Esophagus muscularis mucosa (tissue), 4 donors: ENCODE measurements at regions not wholly inside any gene's neighbourhood (a gene's known extent, or its start where the extent isn't known, plus 50 kb on each side); places are given as distances from the start of the nearest gene placed in this dataset.

Experiments used
- DNase-seq: peaks from one replicate; pipeline ENCODE4 v3.0.0-alpha.2; 2017; ENCODE audit errors: extremely low spot score
- H3K27ac ChIP-seq, 4 donors: fragments of 200-600 bp; sonication (generic); replicated peaks in 1 of 4; 1 replicate in 3 of 4; 2 replicates in 1 of 4; pipeline ENCODE4 v1.5.1; 2016 to 2019; ENCODE audit warnings: mild to moderate bottlenecking in 1 of 4
- H3K27me3 ChIP-seq, 4 donors: fragments of 200-600 bp; sonication (generic); one replicate each; pipeline versions ENCODE4 v1.5.1 to v1.6.0; 2016 to 2019
- H3K36me3 ChIP-seq, 4 donors: fragments of 200-600 bp; sonication (generic); one replicate each; pipeline ENCODE4 v1.5.1; 2016 to 2019
- H3K4me1 ChIP-seq, 4 donors: fragments of 200-600 bp; sonication (generic); one replicate each; pipeline ENCODE4 v1.5.1; 2016 to 2019
- H3K4me3 ChIP-seq, 4 donors: fragments of 200-600 bp; sonication (generic); 1 replicate in 2 of 4; 2 replicates in 2 of 4; pipeline ENCODE4 v1.5.1; 2016 to 2019; ENCODE audit warnings: mild to moderate bottlenecking in 4 of 4, moderate library complexity in 1 of 4
- H3K9me3 ChIP-seq, 4 donors: fragments of 200-600 bp; sonication (generic); 1 replicate in 3 of 4; 2 replicates in 1 of 4; pipeline ENCODE4 v1.5.1; 2016 to 2019
- EP300 ChIP-seq: sonication (generic); formaldehyde crosslinking; IDR thresholded peaks from one replicate; pipeline ENCODE4 v1.6.1; 2017; ENCODE audit warnings: antibody characterized with exemption
- POLR2A ChIP-seq: fragments of 450-650 bp; IDR thresholded peaks from one replicate; pipeline ENCODE4 v1.6.1; 2017; ENCODE audit warnings: antibody characterized with exemption, moderate library complexity, mild to moderate bottlenecking, low read depth
- POLR2AphosphoS5 ChIP-seq, 2 donors: sonication (generic); formaldehyde crosslinking; IDR thresholded peaks; one replicate each; pipeline ENCODE4 v1.6.1; 2017; ENCODE audit warnings: antibody characterized with exemption in 2 of 2
- WGBS: methylation state at CpG from one replicate; pipeline ENCODE4 v1.1.5; 2018; 5-methylcytosine and 5-hydroxymethylcytosine counted together
- intact Hi-C: fragments of 100-400 bp; cut with DNase I; formaldehyde crosslinking; loops from one replicate; pipeline ENCODE4 v1.15.1; 2023
- TF ChIP-seq, protein P1 (sequence below), 3 experiments: fragments of 200-600 bp in 2 of 3; fragments of 450-650 bp in 1 of 3; sonication (generic) in 2 of 3; IDR thresholded peaks; one replicate each; pipeline ENCODE4 v1.5.1; 2017 to 2019; ENCODE audit warnings: antibody characterized with exemption in 3 of 3, mild to moderate bottlenecking in 2 of 3, moderate library complexity in 1 of 3

DNA sequence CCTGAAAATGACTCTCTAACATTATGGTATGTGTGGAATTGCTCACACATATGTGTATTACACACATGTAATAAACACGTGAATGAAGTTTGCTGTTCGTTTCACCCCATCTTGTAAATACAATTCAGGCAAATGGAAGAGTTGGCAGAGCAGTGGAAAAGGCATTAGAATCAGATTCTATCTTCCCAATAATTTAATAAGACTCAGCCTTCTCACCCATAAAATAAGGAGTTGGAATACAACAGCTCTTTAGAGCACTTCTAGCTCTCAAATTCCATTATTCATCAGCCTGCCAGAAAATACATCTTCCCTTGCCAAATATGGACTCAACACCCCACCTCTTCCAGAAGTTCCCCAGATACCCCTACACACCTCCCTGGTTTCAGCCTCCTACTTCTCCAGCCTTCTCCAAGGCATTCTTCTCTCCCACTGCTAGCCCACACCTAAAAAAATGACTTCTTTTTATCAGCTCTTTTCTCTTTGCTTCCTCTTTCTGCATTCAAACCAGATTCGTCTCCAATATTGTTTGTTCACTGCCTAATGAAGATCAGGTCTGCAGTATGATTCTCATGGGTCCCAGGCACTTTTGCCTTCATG lies 66.2 kb upstream of the DYRK2 start:
- H3K27ac ChIP-seq, result no peak overlapping the region
- no peaks in the 10 kb centered on the region for H3K36me3 ChIP-seq
- H3K4me3 ChIP-seq, result no peak overlapping the region
- intact Hi-C loops, result no loop called here
- DNase-seq, result no peak
- TF ChIP-seq, protein P1, sequence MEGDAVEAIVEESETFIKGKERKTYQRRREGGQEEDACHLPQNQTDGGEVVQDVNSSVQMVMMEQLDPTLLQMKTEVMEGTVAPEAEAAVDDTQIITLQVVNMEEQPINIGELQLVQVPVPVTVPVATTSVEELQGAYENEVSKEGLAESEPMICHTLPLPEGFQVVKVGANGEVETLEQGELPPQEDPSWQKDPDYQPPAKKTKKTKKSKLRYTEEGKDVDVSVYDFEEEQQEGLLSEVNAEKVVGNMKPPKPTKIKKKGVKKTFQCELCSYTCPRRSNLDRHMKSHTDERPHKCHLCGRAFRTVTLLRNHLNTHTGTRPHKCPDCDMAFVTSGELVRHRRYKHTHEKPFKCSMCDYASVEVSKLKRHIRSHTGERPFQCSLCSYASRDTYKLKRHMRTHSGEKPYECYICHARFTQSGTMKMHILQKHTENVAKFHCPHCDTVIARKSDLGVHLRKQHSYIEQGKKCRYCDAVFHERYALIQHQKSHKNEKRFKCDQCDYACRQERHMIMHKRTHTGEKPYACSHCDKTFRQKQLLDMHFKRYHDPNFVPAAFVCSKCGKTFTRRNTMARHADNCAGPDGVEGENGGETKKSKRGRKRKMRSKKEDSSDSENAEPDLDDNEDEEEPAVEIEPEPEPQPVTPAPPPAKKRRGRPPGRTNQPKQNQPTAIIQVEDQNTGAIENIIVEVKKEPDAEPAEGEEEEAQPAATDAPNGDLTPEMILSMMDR (IDR thresholded peaks at IDR 0.05), result no peak
- TF ChIP-seq POLR2AphosphoS5 (IDR thresholded peaks at IDR 0.05) (no peak), POLR2A (no peak)
- WGBS, result 66% methylated on average over 3 of the region's 3 CpGs
- H3K4me1 ChIP-seq, result no peaks in the 10 kb centered on the region
- no peaks in the 10 kb centered on the region for H3K27me3 ChIP-seq
- no peaks in the 10 kb centered on the region for H3K9me3 ChIP-seq

DNA sequence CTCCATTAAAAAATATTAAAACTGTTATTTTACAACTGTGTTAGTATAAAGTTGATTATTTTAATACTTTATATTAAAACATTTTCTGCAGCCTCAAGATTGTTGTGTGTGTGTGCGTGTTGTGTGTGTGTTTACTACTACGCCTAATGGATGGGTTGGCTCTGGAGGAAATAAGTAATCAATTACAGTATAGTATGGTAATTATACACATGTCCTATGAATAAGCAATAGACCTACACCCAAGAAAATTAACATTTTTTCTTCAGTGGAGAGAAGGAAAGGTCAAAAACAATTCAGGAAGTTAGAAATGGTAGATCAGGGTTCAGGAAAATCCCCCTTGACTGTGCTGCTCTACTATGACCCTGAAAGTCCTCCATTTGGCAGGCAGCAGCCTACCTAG lies 65.7 kb upstream of the DYRK2 start:
- H3K9me3 ChIP-seq, result no peaks in the 10 kb centered on the region
- H3K27ac ChIP-seq, result no peak overlapping the region
- intact Hi-C loops, result no loop called here
- no peak for TF ChIP-seq EP300
- TF ChIP-seq POLR2AphosphoS5 (IDR thresholded peaks at IDR 0.05), result no peak
- no peak for TF ChIP-seq POLR2A
- TF ChIP-seq, protein P1 (IDR thresholded peaks at IDR 0.05), result no peak
- 99% methylated on average over 2 of the region's 2 CpGs for WGBS
- H3K4me3 ChIP-seq, result no peak overlapping the region
- no peaks in the 10 kb centered on the region for H3K36me3 ChIP-seq
- no peaks in the 10 kb centered on the region for H3K27me3 ChIP-seq
- no peak for DNase-seq
- no peaks in the 10 kb centered on the region for H3K4me1 ChIP-seq

DNA sequence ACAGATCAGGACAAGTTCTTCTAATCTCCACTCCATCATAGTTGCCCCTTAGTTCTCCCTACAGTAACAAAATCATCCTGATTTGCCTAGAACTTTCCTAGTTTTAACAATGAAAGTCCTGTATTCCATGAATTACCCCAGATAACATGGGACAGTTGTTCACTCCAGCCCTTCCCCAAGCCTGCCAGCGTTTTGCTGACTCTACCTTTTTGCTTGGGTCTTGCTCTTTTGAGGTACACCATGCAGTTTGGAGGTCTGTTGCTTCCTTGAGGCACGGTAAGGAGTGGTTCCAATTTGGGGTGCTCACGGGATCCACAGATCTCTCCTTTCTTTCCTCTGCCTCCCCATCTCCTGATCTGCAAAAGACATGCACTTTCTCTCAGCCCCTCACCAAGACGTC lies 61.6 kb upstream of the DYRK2 start:
- no peaks in the 10 kb centered on the region for H3K9me3 ChIP-seq
- no peaks in the 10 kb centered on the region for H3K27me3 ChIP-seq
- H3K27ac ChIP-seq, result no peak overlapping the region
- 81% methylated on average over 4 of the region's 4 CpGs for WGBS
- no peak for DNase-seq
- TF ChIP-seq POLR2A, result no peak
- TF ChIP-seq POLR2AphosphoS5 (IDR thresholded peaks at IDR 0.05), result no peak
- TF ChIP-seq EP300, result no peak
- TF ChIP-seq, protein P1 (IDR thresholded peaks at IDR 0.05), result no peak
- no peaks in the 10 kb centered on the region for H3K4me1 ChIP-seq
- no peaks in the 10 kb centered on the region for H3K36me3 ChIP-seq
- H3K4me3 ChIP-seq, result no peak overlapping the region
- intact Hi-C loops, result no loop called here

DNA sequence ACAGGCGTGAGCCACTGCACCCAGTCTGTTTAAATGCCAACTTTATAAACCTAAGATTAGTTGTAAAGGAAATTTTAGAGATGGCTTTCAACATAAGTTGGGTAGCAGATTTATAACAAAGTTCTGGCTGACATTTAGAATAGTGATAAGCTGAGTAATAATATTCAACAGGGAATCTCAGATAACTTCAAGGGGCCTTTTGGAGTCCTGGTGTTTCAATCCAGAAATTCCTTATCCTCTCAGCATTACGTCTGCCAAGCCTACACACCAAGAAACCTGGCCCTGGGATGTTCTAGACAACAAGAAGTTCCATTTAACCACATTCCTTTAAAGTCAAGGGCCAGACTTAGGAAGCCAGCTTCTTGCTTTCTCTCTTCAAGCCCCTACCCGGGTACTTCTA lies 59.5 kb upstream of the DYRK2 start:
- no peak overlapping the region for H3K4me3 ChIP-seq
- no peaks in the 10 kb centered on the region for H3K9me3 ChIP-seq

More for the DNA sequence above, 59.5 kb upstream of the DYRK2 start:
- no peak for DNase-seq
- Histone ChIP-seq H3K27me3 (no peaks in the 10 kb centered on the region), H3K4me1 (peaks cover 0 to 8% (median 4%) of the 10 kb centered on the region in 4 donors), H3K27ac (no peak overlapping the region), H3K36me3 (no peaks in the 10 kb centered on the region)
- intact Hi-C loops, result no loop called here
- 89% methylated on average over 3 of the region's 3 CpGs for WGBS
- TF ChIP-seq POLR2AphosphoS5 (IDR thresholded peaks at IDR 0.05), result no peak
- TF ChIP-seq EP300, result no peak
- TF ChIP-seq POLR2A, result no peak
- TF ChIP-seq, protein P1 (IDR thresholded peaks at IDR 0.05), result no peak
